LNCAP (cell line): ENCODE measurements at regions not wholly inside any gene's neighbourhood (a gene's known extent, or its start where the extent isn't known, plus 50 kb on each side); places are given as distances from the start of the nearest gene placed in this dataset.

ENCODE experiments used
- CTCF ChIP-seq: fragments of 450-650 bp; IDR thresholded peaks from 2 replicates; pipeline ENCODE4 v1.5.1; 2017; ENCODE audit warnings: mild to moderate bottlenecking

GRCh38 chr17:36869856-36870719 lies 67.2 kb upstream of the LHX1 start:
- TF ChIP-seq CTCF = no peak

DNA sequence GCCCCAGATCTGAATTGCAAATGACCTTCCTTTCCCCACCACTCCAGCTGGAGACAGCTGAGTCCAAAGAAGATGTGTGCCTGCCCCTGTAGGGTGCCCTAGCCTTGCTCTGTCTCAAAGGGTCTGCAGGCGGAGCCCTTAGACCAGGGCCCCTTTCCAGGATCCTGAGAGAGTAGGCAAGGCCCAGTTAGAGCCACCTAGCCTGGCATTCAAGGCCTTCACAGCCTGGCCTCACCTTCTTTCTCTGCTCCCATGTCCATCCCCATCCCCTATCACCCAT lies 66.6 kb upstream of the LHX1 start:
- no peak for TF ChIP-seq CTCF

DNA sequence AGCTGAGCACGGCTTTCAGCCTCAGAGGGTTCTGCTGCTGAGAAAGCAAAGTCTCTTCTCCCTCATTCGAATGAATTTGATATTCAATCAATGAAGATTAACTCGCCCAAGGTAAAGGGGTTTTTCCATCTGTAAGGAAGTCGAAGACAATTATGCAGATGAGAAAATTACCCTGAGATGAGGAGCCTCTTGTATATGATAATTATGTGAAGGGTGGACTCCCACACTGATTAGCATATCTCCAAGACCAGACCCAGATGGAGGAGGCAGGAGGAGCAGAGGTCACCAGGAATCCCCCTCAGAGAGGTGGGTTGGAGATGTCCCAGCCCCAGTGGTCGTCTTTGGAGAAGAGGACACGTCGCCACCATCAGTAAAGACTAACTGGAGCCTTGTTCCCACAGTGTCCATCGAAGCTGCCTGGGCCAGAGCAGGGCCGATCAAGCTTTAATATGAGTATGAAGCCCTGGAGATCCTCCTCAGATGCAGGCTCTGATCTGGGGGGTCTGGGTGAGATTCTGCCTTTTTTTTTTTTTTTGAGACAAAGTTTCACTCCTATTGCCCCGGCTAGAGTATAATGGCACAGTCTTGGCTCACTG lies 61.5 kb upstream of the LHX1 start:
- no peak for TF ChIP-seq CTCF

- TF ChIP-seq CTCF = no peak
Observed at GRCh38 chr17:36876966-36877365, 60.3 kb upstream of the LHX1 start.

- TF ChIP-seq CTCF = no peak
Observed at GRCh38 chr17:36877771-36878170, 59.5 kb upstream of the LHX1 start.

DNA sequence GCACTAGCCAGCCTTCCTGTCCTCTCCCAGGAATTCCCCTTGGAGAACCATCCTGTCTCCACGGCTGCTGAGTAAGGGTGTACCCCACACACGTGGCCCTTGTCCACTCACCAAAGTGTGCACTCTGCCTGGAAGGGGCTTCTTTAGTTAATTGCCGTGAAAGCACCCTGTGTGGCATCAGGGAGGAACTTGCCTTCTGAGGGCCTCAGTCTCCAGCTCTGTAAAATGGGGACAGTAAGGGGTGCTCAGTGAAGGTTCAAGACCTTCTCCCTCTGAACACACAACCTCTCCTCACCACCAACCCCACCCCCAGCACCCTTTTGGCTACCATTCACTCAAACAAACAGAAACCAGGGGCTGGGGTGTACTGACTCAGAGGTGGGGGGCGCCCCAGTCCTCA lies 59.1 kb upstream of the LHX1 start:
- no peak for TF ChIP-seq CTCF

DNA sequence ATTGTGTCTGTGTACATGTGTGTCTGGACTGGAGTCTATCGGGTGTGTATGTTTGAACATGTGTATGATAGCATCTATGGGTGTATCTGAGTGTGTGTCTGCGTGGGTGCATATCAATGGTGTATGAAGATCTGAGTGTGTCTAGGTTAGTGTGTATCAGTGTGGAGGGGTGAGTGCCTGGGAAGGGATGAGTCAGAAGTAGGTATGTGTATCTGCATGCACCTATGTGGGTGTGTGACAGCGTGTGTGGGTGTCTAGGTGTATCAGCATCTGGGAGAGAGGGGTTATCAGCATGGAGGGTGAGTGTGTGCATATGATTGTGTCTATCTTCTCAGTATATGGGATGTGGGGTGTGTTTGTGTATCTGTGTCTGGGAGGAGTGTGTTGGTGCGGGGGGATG lies 58.2 kb upstream of the LHX1 start:
- no peak for TF ChIP-seq CTCF
